ENCODE measurements at regions not wholly inside any gene's neighbourhood (a gene's known extent, or its start where the extent isn't known, plus 50 kb on each side); places are given as distances from the start of the nearest gene placed in this dataset.

DNA sequence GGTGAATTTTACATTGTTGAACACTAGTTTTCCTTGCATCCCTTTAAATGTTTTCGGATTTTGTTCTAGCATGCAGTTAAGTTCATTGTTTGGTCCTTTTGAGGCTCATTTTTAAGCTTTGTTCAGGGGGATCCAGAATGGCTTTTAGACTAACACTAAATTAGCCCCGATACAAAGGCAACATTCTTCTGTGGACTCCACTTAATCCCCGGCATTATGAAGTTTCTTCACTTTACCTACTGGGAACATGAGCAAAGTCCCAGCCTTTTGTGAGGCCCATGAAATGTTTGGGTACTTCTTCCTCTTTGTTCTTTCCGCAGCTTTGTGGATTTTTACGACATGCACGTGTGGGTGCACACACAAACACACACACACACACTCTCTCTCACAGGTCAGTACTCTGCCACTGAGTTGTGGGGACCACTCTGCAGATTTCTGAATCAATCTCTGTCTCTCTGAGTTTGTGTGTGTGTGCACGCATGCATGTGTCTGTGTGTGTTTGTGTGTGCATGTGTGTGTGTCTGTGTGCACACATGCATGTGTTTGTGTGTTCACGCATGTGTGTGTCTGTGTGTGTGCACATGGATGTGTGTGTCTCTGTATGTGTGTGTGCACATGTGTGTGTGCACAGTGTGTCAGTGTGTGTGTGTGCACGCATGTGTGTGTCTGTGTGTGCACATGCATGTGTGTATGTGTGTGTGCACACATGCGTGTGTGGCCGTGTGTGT, 240.4 kb upstream of the TNRC6C start:
- DNase-seq, result no peak

DNA sequence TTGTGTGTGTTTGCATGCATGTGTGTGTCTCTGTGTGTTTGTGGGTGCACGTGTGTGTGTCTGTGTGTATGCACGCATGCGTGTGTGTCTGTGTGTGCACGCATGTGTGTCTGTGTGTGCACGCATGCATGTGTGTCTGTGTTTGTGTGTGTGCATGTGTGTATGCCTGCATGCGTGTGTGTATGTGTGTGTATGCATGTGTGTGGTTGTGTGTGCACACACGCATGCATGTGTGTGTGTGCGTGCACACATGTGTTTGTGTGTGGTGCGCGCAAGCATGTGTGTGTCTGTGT, 239.9 kb upstream of the TNRC6C start:
- no peak for DNase-seq

DNA sequence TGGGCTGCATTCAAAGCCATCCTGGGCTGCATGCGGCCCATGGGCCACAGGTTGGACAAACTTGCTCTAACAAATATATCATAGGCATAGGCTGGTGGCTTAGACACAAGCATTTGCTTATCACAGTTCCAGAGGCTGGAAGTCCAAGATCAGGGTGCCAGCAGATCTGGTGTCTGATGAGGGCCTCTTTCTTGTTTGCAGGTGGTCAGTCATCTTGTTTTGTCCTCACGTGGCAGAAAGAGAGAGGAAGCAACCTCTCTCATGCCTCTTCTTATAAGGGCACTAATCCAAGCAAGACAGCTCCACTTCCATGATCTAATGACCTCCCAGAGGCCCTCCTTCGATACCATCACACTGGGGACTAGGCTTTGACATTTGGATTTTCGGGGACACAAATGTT, 238.7 kb upstream of the TNRC6C start:
- DNase-seq, result no peak

DNA sequence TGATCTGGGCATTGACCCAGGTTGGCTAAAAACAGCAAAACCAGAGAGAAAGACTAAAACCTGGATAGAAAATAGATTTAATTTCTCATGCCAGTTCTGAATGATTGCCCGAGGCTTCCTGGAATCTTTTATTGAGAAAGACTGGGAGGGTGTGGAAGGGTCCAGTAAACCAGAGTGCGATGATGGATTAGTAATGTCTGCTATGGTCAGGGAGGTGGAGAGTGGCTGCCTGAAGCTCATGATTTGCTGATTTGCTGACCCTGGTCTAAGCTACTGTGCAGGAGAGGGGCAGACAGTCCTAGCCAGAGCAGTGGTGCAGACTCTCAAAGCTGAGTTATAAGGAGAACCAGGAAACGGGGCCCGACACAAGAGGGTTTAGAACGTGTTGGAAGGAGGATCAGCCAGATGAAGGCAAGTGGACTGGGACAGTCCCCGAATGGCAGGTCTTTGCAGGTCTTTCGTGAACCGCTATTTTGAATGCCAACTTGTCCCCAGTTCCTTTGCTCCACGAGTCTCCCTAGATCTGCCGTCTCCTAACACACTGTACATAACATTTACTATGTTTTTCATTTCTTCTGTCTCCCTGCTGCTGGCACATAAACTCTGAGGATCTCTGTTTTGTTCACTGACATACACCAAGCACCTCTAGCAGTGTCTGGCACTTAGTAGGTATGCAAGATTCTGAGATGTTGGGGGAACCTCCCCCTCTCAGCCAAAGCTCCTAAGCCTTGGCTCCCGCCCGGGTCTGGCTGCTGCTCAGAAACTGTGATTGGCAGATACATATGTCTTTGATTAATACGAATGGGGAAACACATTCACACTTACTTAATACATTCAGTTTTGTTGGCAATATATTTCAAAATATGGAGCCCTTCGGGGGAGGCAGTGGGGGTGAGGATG, 237.3 kb upstream of the TNRC6C start:
- no peak for DNase-seq

DNA sequence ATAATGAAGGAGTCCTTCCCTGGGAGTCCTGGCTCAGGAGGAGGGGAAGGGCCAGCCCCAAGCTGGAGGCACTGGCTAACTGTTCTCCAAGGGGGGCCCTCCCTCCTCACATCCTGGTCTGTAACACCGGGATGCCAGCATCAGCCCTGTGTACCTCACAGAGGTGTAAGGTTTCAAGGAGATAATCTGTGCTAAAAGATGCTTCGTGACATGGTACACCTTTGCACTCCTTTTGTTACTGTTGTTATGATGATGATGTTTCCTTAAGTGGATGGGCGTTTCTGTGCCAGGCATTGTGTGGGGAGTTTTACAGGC, 236.7 kb upstream of the TNRC6C start:
- DNase-seq, result no peak

DNA sequence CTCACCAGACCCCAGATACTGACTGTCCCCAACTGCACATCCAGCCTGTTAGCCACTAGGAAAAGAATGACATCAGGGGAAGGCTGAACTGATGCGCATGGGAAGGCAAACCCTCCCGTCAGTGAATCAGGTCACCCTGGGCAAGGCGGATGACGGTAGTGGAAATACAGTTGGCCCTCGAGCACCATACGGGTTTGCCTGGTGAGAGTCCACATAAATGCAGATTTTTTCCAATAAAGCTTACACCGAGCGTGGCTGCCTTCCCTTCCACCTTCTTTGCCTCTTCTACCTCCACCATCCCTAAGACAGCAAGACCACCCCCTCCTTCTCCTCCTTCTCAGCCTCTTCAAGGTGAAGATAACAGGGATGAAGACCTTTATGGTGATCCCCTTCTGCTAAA, 236.1 kb upstream of the TNRC6C start:
- DNase-seq, result no peak

DNA sequence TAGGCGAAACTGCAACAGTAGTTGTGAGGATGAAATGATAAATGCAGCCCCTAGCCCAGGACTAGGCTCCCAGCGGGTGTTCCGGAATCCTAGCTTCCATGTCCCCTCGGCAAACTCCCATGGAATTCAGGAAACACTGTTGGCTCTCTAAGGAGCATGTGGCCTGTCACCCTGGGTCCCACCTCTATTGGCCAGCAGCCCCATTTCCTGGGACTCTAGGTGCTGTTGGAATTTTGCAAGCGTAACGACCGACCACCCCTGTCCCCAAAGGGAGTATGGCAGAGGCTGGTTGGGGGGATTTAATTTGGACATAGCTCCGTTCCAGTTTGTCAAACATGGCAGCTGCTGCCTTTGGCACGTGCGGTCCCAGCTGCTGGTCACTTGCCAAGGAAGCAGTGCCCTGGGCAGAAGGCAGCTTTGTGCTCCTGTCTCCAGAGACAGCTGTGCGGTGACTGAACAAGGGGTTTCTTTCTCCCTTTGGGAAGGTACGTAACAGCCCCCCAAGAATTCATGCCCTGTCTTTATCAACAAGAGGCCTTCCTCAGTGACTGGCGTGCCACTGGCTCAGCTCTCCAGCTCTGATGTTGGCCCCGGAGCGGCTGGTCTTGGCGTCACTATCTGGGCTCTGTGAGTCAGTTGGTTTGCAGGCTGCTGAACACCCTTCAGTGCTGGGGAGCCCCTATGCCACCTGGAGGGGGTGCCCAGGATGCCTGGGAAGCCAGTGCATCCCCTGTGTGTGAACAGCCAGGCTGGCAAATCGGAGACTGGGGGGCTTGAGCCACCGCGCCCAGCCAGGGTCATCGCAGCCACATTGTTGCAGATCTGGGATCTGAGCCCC, 235.2 kb upstream of the TNRC6C start:
- DNase-seq, result no peak

DNA sequence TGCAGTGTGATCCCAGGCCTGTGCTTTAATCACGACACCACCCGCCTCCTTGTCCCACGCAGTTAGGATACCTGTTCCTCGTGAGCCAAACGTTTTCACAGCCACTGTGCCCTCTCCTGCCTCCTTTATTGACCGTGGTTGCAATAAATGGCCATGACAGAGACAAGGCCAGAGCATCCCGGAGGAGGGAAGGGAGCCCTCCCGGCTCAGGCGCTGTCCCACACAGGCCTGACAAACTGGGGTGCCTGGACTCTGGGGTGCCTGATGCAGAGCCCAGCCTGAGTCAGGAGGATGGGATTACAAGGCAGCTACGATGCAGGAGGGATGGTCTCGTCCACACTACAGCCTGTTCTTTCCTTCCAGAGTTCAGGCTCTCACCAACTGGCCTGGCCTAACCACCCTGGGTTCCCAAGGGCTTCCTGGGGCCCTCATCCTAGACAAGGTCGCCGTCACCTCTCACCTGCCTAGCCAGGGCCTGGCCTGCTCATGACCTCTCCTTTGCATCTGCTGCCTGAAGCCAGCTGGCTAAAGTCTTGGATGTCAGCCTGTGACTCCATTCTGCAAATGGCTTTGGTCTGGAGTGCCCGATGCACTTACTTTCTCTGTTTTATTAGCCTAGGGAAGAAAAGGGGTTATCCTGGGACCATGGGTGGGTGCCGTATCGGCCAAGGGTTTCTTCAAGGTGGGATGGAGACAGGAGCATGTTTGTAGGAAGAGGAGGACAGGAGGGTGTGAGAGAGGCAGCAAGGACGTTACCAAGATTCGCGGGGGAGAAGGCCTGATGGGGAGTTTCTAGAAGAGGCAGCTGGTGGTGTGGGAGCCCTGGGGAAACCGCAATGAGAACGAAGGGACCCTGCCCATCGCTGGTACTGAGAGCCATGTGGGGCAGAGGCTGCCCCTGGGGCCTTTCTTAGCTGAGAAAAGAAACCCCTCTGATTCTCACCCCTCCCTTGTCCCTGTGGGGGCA, 234.3 kb upstream of the TNRC6C start:
- no peak for DNase-seq

DNA sequence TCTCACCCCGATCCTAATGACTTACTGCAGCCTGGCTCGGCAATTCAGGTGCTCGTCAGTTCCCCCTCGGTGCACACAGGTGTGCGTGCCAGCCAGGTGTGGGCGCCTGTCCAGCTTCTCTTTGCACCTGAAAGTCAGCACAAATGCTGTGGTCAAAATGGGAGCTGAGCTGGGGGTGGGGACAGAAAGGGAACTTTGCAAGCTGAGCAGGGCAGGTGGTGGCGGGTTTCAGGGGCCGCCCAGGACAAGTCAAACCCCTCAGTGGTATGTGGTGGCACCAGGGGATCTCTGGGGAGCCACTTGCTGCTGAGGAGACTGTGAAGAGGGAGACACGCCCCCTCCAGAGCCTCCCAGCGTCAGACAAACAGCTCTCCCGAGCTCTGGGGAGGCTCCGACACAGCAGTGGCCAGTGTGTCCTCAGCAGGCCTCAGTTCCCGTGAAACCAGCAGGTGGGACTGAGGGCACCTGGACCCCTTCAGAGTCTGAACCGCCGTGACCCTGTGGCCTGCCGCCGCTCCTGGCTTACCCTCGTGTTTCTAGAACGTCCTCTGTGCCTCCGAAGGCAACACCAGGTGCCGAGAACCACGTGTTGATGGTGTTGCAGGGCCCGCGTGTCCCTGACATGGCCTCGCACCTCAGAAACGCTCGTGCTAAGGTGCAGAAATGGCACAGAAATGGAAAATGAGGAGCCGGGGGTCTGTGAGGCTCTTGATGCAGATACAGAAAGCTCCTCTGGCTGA, 233.5 kb upstream of the TNRC6C start:
- DNase-seq, result no peak

DNA sequence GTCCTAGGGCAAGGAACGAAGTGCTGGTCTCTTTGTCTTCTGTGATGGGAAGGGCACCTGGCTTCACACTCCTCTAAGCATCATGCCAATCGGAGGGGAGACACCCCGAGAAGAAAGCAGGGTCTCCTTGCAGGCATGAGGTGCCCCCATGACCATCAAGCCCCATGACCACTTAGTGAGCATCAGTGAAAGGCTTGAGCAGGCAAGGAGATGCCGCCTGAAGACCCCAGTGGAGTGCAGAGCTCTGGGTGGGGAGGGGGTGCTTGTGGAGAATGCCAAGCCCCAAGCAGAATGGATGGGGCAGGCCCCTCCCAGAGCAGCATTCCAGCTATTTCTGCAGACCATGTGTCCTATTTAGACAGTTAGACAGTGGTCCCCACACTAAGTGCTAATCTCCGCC, 232.7 kb upstream of the TNRC6C start:
- DNase-seq, result no peak

DNA sequence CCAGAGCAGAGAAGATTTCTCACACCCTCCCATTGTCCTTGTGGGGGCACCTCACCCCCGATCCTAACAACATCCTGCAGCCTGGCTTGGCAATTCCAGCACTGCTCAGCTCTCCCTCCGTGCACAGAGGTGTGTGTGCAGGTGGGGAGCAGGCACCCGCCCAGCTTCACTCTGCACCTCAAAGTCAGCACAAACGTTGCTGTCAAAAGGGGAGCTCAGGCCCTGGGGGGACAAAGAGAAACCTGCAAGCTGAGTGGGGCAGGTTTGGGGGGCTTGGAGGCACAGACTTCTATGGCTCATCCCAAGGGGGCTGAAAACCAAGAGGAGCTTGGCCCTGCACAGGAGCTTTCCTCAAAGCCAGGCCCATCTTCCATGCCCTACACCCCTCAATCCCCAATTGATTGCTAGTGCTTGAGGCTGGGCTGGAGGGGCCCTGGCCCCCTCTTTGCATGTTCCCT, 231.9 kb upstream of the TNRC6C start:
- DNase-seq, result no peak

DNA sequence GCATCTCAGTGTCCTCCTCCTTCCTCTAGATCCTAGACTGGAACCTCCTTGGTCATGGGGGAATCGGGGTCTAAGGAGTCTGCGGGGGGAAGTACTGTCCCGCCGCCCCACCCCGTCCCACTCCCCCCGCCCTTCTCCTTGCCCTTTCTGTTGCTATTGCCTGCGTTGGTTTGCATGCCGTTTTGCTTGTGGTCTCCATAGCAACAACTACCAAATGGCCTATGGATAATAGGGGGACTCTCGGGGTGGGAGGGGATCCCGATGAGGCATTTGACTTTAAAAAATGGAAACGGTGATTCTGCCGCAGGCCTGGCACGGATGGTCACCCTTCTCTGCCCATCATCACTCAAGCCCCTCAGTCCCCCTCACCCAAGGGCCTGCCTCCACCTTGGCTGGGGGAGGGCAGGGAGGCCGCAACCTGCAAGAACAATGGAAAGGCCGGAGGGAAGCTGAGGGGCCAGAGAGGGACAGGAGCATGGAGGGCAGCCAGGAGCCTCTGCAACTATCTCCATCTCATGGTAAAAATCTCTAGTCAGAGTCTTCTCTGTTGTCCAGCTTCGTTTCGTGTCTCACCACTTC, 231.4 kb upstream of the TNRC6C start:
- DNase-seq, result no peak

DNA sequence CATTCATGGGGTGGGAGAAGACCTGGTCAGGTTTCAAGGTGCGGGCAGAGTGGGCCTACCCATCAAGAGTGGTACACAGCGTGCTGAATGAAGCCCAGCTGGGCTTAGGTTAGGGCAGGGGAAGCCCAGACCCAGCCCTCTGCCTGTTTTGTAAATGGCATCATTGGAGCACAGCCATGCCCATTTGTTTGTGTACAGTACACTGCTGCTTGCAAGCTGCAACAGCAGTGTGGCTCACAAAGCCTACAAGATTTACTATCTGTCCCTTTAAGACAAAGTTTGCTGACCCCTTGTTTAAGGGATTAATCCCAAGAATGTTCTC, 230.1 kb upstream of the TNRC6C start:
- no peak for DNase-seq

DNA sequence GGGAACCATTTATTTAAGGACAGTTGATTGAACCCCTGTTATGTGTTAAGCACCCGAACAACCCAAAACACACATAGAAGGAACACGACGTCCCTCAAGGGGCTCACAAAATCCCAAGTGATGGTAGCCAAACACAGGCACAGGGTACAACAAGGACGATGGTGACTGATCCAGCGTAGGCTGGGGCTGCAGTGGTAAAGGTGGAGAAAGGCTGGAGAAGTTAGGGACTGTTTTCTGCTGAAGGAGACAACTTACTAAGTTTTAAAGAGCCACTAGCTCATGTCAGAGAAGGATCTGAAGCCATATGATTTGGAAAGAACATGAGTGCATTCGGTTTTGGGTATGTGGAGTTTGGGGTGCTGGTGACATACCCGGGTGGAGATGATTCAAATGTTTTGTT, 229.6 kb upstream of the TNRC6C start:
- no peak for DNase-seq

DNA sequence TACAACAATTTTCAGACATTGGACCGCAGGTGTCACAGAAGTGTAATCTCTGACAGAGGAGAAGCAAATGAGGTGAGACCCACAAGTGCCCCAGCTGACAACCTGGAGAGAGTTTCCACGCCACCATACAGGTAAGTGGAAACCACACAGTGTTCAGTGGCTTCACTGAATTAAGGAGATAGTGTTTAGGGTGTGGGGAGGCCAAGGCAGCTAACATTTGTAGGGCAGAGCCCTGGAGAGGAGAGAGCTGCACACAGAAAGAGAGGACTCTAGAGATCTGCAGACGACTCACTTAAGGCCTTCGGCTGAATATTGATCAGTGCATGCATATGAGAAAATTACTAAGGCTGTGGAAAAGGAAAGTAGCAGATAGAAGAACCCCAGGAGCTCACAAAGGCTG, 228.9 kb upstream of the TNRC6C start:
- DNase-seq, result no peak

DNA sequence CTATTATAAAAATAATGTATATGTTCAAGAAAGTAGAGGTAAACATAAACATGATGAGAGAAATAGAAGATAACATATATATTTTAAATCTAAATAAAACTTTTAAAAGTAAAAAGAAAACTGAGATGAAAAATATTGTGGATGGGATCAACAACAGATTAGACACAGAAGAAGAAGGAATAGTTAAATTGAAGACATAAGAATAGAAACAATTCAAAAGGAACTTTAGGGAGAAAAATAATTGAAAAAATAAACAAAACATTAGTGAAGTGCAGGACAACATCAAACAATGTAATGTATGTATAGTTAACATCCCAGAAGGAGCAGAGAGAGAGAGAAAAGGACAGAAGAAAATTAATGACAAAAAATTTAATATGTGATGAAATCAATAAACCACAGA, 228.1 kb upstream of the TNRC6C start:
- DNase-seq, result no peak

DNA sequence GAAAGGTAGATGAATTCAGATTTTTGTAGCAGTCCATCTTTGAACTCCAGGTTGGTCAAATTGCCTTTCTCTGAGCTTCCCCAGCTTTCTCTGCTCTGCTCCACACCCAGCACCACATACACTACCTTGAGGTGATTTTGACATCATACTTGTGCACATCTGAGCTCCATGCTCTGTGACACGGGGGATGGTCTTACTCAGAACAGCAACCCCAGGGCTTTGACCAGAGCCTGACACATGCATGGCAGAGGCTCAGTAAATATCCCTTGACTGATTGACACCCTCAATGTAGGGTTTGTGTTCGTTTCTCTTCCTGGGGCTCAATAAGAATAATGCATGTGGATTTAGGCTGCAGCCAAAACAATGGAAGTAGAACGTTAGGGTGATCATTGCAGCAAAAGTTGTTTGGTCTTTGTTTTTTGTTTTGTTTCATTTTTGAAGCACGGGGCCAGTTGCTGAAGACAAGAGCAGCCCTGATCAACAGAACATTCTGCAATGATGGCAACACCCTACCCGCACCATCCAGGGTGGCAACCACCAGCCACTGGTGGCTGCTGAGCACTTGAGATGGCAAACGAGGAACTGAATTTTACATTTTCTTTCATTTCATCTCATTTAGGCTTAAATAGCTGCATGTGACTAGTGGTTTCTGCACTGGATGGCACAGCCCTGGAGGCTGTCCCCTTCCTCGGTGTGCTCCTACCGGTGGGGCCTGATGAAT, 224.8 kb upstream of the TNRC6C start:
- DNase-seq, result no peak

DNA sequence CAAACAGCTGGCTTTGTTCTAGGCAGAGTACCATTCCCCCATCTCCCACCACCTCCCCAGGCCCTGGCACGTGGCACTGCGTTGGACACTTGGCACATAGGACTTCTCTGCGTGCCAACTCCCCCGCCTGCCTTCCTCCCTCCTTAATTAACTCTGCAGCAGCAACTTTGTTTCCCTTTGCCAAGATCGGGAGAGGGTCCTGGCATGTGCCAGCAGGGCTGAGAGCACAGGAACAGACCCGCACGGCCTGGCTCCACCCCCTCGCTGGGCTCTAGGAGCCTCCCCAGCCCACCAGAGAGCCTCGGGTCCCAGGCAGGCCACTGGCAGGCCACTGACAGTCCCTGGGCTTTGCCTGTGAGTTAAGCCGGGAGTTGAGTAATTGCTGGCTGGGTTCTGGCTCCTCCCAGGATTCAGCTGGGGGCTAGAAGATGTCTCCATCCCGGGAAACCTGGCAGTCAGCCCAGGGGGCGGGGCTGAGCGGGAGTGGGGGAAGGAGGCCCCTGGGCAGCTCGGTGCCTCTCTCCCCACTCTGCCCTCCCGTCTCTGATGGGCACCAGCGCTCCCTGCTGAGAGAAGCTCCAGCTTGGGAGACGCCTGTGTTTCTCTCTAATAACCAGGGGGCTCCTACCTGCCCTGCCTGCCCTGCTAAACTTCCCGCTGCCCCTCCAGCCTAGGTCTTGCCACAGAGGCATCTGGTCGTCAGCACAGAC, 224.0 kb upstream of the TNRC6C start:
- DNase-seq, result no peak

DNA sequence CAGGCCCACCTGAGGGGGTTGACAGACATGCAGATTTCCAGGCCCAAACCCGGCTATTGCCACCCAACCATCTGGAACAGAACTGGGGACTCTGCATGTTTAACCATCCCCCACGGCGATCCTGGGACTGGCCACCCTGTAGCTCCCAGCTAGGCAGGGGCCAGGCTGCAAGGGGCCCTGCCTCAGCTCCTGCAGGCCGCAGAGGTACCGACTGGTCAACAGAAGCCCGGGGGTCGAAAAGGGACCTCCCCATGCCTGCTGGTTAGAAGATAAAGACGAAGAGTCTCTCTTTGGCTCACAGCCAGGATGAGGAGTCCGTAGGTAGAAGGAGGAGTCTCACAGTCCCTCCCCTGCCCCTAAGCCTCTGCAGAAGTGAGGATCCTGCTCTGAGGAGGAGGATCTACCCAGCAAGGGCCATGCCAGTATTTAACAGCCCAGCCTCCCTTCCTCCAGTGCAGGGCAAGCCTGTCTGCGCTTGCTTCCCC, 223.4 kb upstream of the TNRC6C start:
- no peak for DNase-seq

DNA sequence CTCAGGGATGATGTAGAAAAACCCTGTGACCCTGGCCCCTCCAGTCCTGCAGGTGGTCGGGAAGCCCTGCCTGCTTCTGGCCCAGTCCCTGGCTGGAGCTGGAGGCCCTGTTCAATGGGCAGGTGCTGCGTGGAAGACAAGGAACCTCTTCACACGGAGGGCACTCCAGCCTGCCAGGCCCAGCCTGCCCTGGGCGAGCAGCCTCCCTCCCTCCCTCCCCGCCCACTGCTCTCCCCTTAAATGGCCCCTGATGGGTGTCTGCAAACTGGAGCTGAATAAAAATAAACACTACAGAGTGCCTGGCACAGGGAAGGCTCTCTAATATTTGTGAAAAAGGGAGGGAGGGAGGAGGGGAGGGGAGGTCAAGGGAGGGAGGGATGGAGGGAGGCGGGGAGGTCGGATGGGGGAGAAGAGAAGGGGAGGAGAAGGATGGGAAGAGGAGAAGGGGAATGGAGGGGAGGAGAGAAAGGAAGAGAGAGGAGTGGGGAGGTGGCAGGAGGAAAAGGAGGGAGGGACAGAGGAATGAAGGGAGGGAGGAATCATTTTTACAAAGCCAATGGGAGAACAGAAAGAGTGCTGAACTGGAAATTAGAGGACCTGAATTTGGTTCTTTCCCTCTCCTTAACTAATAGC, 222.8 kb upstream of the TNRC6C start:
- no peak for DNase-seq

Measured in stimulated activated naive CD4-positive, alpha-beta T cell (primary cell).